ENCODE measurements at regions not wholly inside any gene's neighbourhood (a gene's known extent, or its start where the extent isn't known, plus 50 kb on each side); places are given as distances from the start of the nearest gene placed in this dataset.

GRCh38 chr1:209341673-209342420, 241.7 kb upstream of the CAMK1G start:
- no peak for DNase-seq (ENCODE audit: extremely low spot score)
- ChIA-PET POLR2A (no interaction called here), CTCF (interaction anchor here (1.1 kb wide), 1 partner anchor 13 kb away, joined by 3 read pairs; no protein-coding TSS in a partner anchor)
- TF ChIP-seq ARNT (IDR thresholded peaks at IDR 0.05) (no peak), FOXK2 (IDR thresholded peaks at IDR 0.05) (no peak)

GRCh38 chr1:209342441-209343175, 240.9 kb upstream of the CAMK1G start:
- TF ChIP-seq FOXM1 (IDR thresholded peaks at IDR 0.05; ENCODE audit: borderline replicate concordance), result no peak
- TF ChIP-seq L3MBTL2 (conservative IDR thresholded peaks at IDR 0.05), result no peak
- no peak for TF ChIP-seq TARDBP (IDR thresholded peaks at IDR 0.05)
- no peak for TF ChIP-seq SUZ12 (IDR thresholded peaks at IDR 0.05)
- TF ChIP-seq SP1 (IDR thresholded peaks at IDR 0.05), result no peak
- no peak for TF ChIP-seq PKNOX1 (IDR thresholded peaks at IDR 0.05)
- no peak for TF ChIP-seq ARNT (IDR thresholded peaks at IDR 0.05)
- TF ChIP-seq CTBP1 (IDR thresholded peaks at IDR 0.05; ENCODE audit: borderline replicate concordance), result no peak
- no peak for TF ChIP-seq ELF4 (IDR thresholded peaks at IDR 0.05)
- TF ChIP-seq FOXA1 (IDR thresholded peaks at IDR 0.05), result no peak
- TF ChIP-seq ZNF384 (IDR thresholded peaks at IDR 0.05), result no peak
- no peak for TF ChIP-seq BHLHE40 (IDR thresholded peaks at IDR 0.05; ENCODE audit: borderline replicate concordance)
- TF ChIP-seq NFRKB (IDR thresholded peaks at IDR 0.05), result no peak
- no peak for TF ChIP-seq FOXK2 (IDR thresholded peaks at IDR 0.05)
- no peak for TF ChIP-seq HDGF (IDR thresholded peaks at IDR 0.05; ENCODE audit: borderline replicate concordance)
- TF ChIP-seq LEF1 (IDR thresholded peaks at IDR 0.05; ENCODE audit: borderline replicate concordance), result no peak
- no peak for DNase-seq (ENCODE audit: extremely low spot score)
- POLR2A ChIA-PET, result no interaction called here
- CTCF ChIA-PET, result interaction anchor here (1.1 kb wide), 1 partner anchor 12 kb away, joined by 3 read pairs; no protein-coding TSS in a partner anchor

GRCh38 chr1:209343511-209343910, 240.0 kb upstream of the CAMK1G start:
- CTCF ChIA-PET, result no interaction called here
- no peak for DNase-seq (ENCODE audit: extremely low spot score)
- POLR2A ChIA-PET, result no interaction called here
- TF ChIP-seq ARNT (IDR thresholded peaks at IDR 0.05) (no peak), CTBP1 (IDR thresholded peaks at IDR 0.05; ENCODE audit: borderline replicate concordance) (no peak), LEF1 (IDR thresholded peaks at IDR 0.05; ENCODE audit: borderline replicate concordance) (no peak), SUZ12 (IDR thresholded peaks at IDR 0.05) (no peak), FOXA1 (IDR thresholded peaks at IDR 0.05) (no peak), L3MBTL2 (conservative IDR thresholded peaks at IDR 0.05) (no peak), BHLHE40 (IDR thresholded peaks at IDR 0.05; ENCODE audit: borderline replicate concordance) (no peak), PKNOX1 (IDR thresholded peaks at IDR 0.05) (no peak), FOXM1 (IDR thresholded peaks at IDR 0.05; ENCODE audit: borderline replicate concordance) (no peak), HDGF (IDR thresholded peaks at IDR 0.05; ENCODE audit: borderline replicate concordance) (no peak), ZNF384 (IDR thresholded peaks at IDR 0.05) (no peak), SP1 (IDR thresholded peaks at IDR 0.05) (no peak), TARDBP (IDR thresholded peaks at IDR 0.05) (no peak), NFRKB (IDR thresholded peaks at IDR 0.05) (no peak), ELF4 (IDR thresholded peaks at IDR 0.05) (no peak), FOXK2 (IDR thresholded peaks at IDR 0.05) (no peak)

GRCh38 chr1:209344156-209344555, 239.4 kb upstream of the CAMK1G start:
- POLR2A ChIA-PET, result no interaction called here

GRCh38 chr1:209349363-209350308, 233.9 kb upstream of the CAMK1G start:
- POLR2A ChIA-PET, result no interaction called here
- CTCF ChIA-PET, result interaction anchor here (1.1 kb wide), 1 partner anchor 15 kb away, joined by 3 read pairs; no protein-coding TSS in a partner anchor
- no peak for DNase-seq (ENCODE audit: extremely low spot score)
- TF ChIP-seq BHLHE40 (IDR thresholded peaks at IDR 0.05; ENCODE audit: borderline replicate concordance) (no peak), NFRKB (IDR thresholded peaks at IDR 0.05) (no peak), TARDBP (IDR thresholded peaks at IDR 0.05) (no peak), FOXK2 (IDR thresholded peaks at IDR 0.05) (no peak), L3MBTL2 (conservative IDR thresholded peaks at IDR 0.05) (no peak), ZNF384 (IDR thresholded peaks at IDR 0.05) (no peak), ELF4 (IDR thresholded peaks at IDR 0.05) (no peak), FOXM1 (IDR thresholded peaks at IDR 0.05; ENCODE audit: borderline replicate concordance) (no peak), PKNOX1 (IDR thresholded peaks at IDR 0.05) (no peak), SUZ12 (IDR thresholded peaks at IDR 0.05) (no peak), CTBP1 (IDR thresholded peaks at IDR 0.05; ENCODE audit: borderline replicate concordance) (no peak), LEF1 (IDR thresholded peaks at IDR 0.05; ENCODE audit: borderline replicate concordance) (no peak), ARNT (IDR thresholded peaks at IDR 0.05) (no peak), FOXA1 (IDR thresholded peaks at IDR 0.05) (no peak), HDGF (IDR thresholded peaks at IDR 0.05; ENCODE audit: borderline replicate concordance) (no peak), SP1 (IDR thresholded peaks at IDR 0.05) (no peak)

More at GRCh38 chr1:209344156-209344555, 239.4 kb upstream of the CAMK1G start:
- CTCF ChIA-PET, result interaction anchor here (1.2 kb wide), 1 partner anchor 9 kb away, joined by 3 read pairs; no protein-coding TSS in a partner anchor
- no peak for DNase-seq (ENCODE audit: extremely low spot score)
- TF ChIP-seq BHLHE40 (IDR thresholded peaks at IDR 0.05; ENCODE audit: borderline replicate concordance) (no peak), FOXA1 (IDR thresholded peaks at IDR 0.05) (no peak), ZNF384 (IDR thresholded peaks at IDR 0.05) (no peak), SP1 (IDR thresholded peaks at IDR 0.05) (no peak), PKNOX1 (IDR thresholded peaks at IDR 0.05) (no peak)
